Calu3 (cell line): ENCODE measurements at regions not wholly inside any gene's neighbourhood (a gene's known extent, or its start where the extent isn't known, plus 50 kb on each side); places are given as distances from the start of the nearest gene placed in this dataset.

ENCODE experiments used
- BruUV-seq: library from RNA; stranded (reverse); fragments of 400-500 nt; replicated peaks from 2 replicates; lab custom pipeline; 2021; lab: Mats Ljungman, UMichigan
- CTCF ChIA-PET: fragments of 300-600 bp; sonication (Branson Sonifier 250); formaldehyde crosslinking; loops from one replicate; lab custom pipeline; 2022; ENCODE audit warnings: antibody characterized with exemption; lab: Charles Lee
- DNase-seq: peaks from one replicate; pipeline ENCODE4 v3.0.0; 2022
- H3K27ac Mint-ChIP-seq: one replicate; pipeline ENCODE4 v1.8.0; 2022; ENCODE audit warnings: mixed read lengths; ENCODE audit not compliant: unreplicated experiment
- H3K27me3 Mint-ChIP-seq: one replicate; pipeline ENCODE4 v1.8.0; 2022; ENCODE audit warnings: mixed read lengths; ENCODE audit not compliant: unreplicated experiment
- H3K36me3 Mint-ChIP-seq: one replicate; pipeline ENCODE4 v1.8.0; 2022; ENCODE audit warnings: mild to moderate bottlenecking, moderate library complexity, mixed read lengths; ENCODE audit not compliant: insufficient read depth, unreplicated experiment
- H3K4me1 Mint-ChIP-seq: one replicate; pipeline ENCODE4 v1.8.0; 2022; ENCODE audit warnings: mild to moderate bottlenecking, low read depth, mixed read lengths; ENCODE audit not compliant: unreplicated experiment
- H3K4me3 Mint-ChIP-seq: one replicate; pipeline ENCODE4 v1.8.0; 2022; ENCODE audit warnings: mild to moderate bottlenecking, low read depth, moderate library complexity, mixed read lengths; ENCODE audit not compliant: unreplicated experiment
- H3K9me3 Mint-ChIP-seq: one replicate; pipeline ENCODE4 v1.8.0; 2022; ENCODE audit warnings: low read depth, mixed read lengths; ENCODE audit not compliant: unreplicated experiment
- intact Hi-C: fragments of 100-400 bp; cut with micrococcal nuclease; formaldehyde crosslinking; loops from one replicate; pipeline ENCODE4 v1.10.0; 2022; ENCODE audit not compliant: unreplicated experiment
- TF ChIP-seq, protein P1 (sequence below): fragments of 200-600 bp; IDR thresholded peaks from one replicate; pipeline ENCODE4 v1.8.0; 2022; ENCODE audit warnings: antibody characterized with exemption; ENCODE audit not compliant: unreplicated experiment

GRCh38 chr1:234697015-234697414 is 87.0 kb upstream of the IRF2BP2 start:
- Mint-ChIP-seq H3K9me3 (no peaks in the 10 kb centered on the region), H3K27me3 (no peaks in the 10 kb centered on the region), H3K27ac (no peak overlapping the region), H3K4me1 (peaks cover 19% of the 10 kb centered on the region), H3K36me3 (no peaks in the 10 kb centered on the region), H3K4me3 (no peak overlapping the region)
- no TSS peak for BruUV-seq
- intact Hi-C loops = no loop called here
- no peak for DNase-seq
- CTCF ChIA-PET = no interaction called here
- TF ChIP-seq, protein P1, sequence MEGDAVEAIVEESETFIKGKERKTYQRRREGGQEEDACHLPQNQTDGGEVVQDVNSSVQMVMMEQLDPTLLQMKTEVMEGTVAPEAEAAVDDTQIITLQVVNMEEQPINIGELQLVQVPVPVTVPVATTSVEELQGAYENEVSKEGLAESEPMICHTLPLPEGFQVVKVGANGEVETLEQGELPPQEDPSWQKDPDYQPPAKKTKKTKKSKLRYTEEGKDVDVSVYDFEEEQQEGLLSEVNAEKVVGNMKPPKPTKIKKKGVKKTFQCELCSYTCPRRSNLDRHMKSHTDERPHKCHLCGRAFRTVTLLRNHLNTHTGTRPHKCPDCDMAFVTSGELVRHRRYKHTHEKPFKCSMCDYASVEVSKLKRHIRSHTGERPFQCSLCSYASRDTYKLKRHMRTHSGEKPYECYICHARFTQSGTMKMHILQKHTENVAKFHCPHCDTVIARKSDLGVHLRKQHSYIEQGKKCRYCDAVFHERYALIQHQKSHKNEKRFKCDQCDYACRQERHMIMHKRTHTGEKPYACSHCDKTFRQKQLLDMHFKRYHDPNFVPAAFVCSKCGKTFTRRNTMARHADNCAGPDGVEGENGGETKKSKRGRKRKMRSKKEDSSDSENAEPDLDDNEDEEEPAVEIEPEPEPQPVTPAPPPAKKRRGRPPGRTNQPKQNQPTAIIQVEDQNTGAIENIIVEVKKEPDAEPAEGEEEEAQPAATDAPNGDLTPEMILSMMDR = no peak

- H3K36me3 Mint-ChIP-seq = no peaks in the 10 kb centered on the region
- no peak for DNase-seq
- intact Hi-C loops = no loop called here
- TF ChIP-seq, protein P1 = no peak
- no peaks in the 10 kb centered on the region for H3K9me3 Mint-ChIP-seq
- H3K4me3 Mint-ChIP-seq = no peak overlapping the region
- no peaks in the 10 kb centered on the region for H3K27me3 Mint-ChIP-seq
- BruUV-seq = no TSS peak
- no peak overlapping the region for H3K27ac Mint-ChIP-seq
- peaks cover 19% of the 10 kb centered on the region for H3K4me1 Mint-ChIP-seq
- CTCF ChIA-PET = no interaction called here
Observed at GRCh38 chr1:234696148-234696576, 86.2 kb upstream of the IRF2BP2 start.

DNA sequence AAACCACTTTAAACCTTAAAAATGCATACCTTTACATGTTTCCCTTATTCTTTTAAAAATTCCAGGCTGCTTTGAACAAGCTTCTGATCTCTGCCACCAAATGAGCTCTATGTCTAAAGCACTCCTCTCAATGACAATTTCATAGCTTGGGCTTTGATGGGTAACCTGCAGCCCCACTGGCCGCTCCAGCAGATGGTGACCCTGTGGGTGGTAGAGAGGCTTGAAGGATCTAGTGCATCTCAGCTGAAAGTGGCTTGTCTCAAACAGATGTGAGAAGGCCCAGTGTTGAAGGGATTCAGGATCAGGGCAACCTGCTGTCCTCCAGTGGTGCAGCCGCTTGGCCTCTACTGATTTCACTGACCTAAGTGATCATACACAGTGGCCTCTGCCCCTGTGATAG is 84.7 kb upstream of the IRF2BP2 start:
- CTCF ChIA-PET = no interaction called here
- Mint-ChIP-seq H3K27me3 (no peaks in the 10 kb centered on the region), H3K4me1 (peaks cover 12% of the 10 kb centered on the region), H3K4me3 (no peak overlapping the region), H3K36me3 (no peaks in the 10 kb centered on the region), H3K9me3 (no peaks in the 10 kb centered on the region), H3K27ac (no peak overlapping the region)
- intact Hi-C loops = no loop called here
- no TSS peak for BruUV-seq
- no peak for DNase-seq
- TF ChIP-seq, protein P1 = no peak

GRCh38 chr1:234692966-234693580 is 83.1 kb upstream of the IRF2BP2 start:
- no peaks in the 10 kb centered on the region for H3K36me3 Mint-ChIP-seq
- H3K4me1 Mint-ChIP-seq = peaks cover 8% of the 10 kb centered on the region
- TF ChIP-seq, protein P1 = no peak
- no peak for DNase-seq
- no TSS peak for BruUV-seq
- CTCF ChIA-PET = interaction anchor here (1.3 to 2.0 kb wide), 2 partner anchors 9 to 81 kb away, joined by 4 to 7 read pairs; no protein-coding TSS in a partner anchor
- H3K27me3 Mint-ChIP-seq = no peaks in the 10 kb centered on the region
- intact Hi-C loops = no loop called here
- H3K27ac Mint-ChIP-seq = no peak overlapping the region
- H3K4me3 Mint-ChIP-seq = no peak overlapping the region
- H3K9me3 Mint-ChIP-seq = no peaks in the 10 kb centered on the region
